ENCODE measurements at regions not wholly inside any gene's neighbourhood (a gene's known extent, or its start where the extent isn't known, plus 50 kb on each side); places are given as distances from the start of the nearest gene placed in this dataset.

GRCh38 chr12:69108037-69108436 is 131.3 kb upstream of the CPSF6 start:
- TF ChIP-seq CTCF (IDR thresholded peaks at IDR 0.05; ENCODE audit: insufficient read depth, low read length) (no peak), POLR2AphosphoS5 (IDR thresholded peaks at IDR 0.05; ENCODE audit: low read depth) (no peak), SPI1 (IDR thresholded peaks at IDR 0.05; ENCODE audit: borderline replicate concordance, low read depth) (no peak), REST (IDR thresholded peaks at IDR 0.05; ENCODE audit: insufficient replicate concordance, low read depth) (no peak), GABPA (IDR thresholded peaks at IDR 0.05; ENCODE audit: low read depth) (no peak)
